ENCODE measurements at regions not wholly inside any gene's neighbourhood (a gene's known extent, or its start where the extent isn't known, plus 50 kb on each side); places are given as distances from the start of the nearest gene placed in this dataset.

DNA sequence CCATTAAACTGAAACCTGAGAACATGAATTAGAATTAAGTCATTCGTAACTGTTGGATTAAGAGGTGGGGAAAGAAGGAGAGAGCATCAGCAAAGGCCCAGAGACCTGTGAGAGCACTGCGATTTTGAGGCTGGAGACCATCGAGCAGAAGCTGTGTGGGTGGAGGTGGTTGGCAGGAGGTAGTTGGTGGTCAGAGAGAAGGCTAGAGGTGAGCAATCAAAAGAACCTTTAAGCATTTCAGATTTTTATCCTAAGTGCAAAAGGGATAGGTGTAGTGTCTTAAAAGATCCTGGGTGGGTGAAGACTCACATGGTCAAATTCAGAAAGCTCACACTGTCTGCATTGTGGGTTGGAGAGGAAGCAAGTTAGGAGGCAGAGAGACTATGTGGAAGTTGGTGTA lies 65.1 kb upstream of the TEX264 start:
- TF ChIP-seq EZH2 (IDR thresholded peaks at IDR 0.05; ENCODE audit: insufficient read depth, low read length) = no peak
- TF ChIP-seq CTCF (IDR thresholded peaks at IDR 0.05; ENCODE audit: insufficient read depth, low read depth, low read length) = no peak

All from astrocyte (in vitro differentiated cells and primary cell).